ENCODE measurements at regions not wholly inside any gene's neighbourhood (a gene's known extent, or its start where the extent isn't known, plus 50 kb on each side); places are given as distances from the start of the nearest gene placed in this dataset.

DNA sequence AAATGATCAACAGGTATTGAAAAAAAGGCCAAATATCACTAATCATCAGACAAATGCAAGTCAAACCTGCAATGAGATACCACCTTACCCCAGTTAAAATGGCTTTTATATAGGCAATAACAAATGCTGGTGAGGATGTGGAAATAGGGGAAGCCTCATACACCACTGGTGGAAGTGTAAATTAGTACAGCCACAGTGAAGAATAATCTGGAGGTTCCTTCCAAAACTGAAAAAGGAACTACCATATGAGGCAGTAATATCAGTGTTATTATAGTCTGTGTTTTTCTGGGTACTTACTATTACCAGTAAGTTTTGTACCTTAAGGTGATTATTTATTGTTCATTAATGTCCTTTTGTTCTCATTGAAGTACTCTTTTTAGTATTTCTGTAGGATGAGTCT lies 201.3 kb downstream of the MRPL39 start:
- no peak overlapping the region for H3K4me3 ChIP-seq (ENCODE audit: low read depth, low read length)
- H3K79me2 ChIP-seq (ENCODE audit: control insufficient read depth, insufficient read depth, low read length, poor library complexity): no peaks in the 10 kb centered on the region
- no peak overlapping the region for H3K18ac ChIP-seq (ENCODE audit: low read length)
- H3K36me3 ChIP-seq (ENCODE audit: control insufficient read depth in 1 of 2, insufficient read depth in 2 of 2, low read length in 2 of 2): no peaks in the 10 kb centered on the region
- no peak overlapping the region for H2AFZ ChIP-seq (ENCODE audit: insufficient read depth, low read length, poor library complexity)
- no peak overlapping the region for H3K27ac ChIP-seq (ENCODE audit: low read depth, low read length)
- H3K9me3 ChIP-seq (ENCODE audit: insufficient read depth, low read depth, low read length): peaks cover 2% of the 10 kb centered on the region
- no peak overlapping the region for H3K4me2 ChIP-seq (ENCODE audit: low read length)
- no peak overlapping the region for H3K9ac ChIP-seq (ENCODE audit: low read length)
- no peak overlapping the region for H2AK5ac ChIP-seq (ENCODE audit: low read length)
- H2BK12ac ChIP-seq (ENCODE audit: low read length): no peak overlapping the region
- H4K8ac ChIP-seq (ENCODE audit: low read depth, low read length): no peak overlapping the region
- no peaks in the 10 kb centered on the region for H3K4me1 ChIP-seq (ENCODE audit: control insufficient read depth in 1 of 2, insufficient read depth in 2 of 2, low read length in 2 of 2)
- no peak overlapping the region for H3K14ac ChIP-seq (ENCODE audit: low read length)
- H2BK5ac ChIP-seq (ENCODE audit: low read depth, low read length, poor library complexity): no peak overlapping the region
- H3K4ac ChIP-seq (ENCODE audit: low read depth, low read length): no peak overlapping the region
- DNase-seq: no peak
- no peak overlapping the region for H4K91ac ChIP-seq (ENCODE audit: low read depth, low read length)
- no peak overlapping the region for H4K12ac ChIP-seq (ENCODE audit: low read depth, low read length)
- no peak overlapping the region for H2BK120ac ChIP-seq (ENCODE audit: insufficient read depth, low read length, poor library complexity)
- no peaks in the 10 kb centered on the region for H3K79me1 ChIP-seq (ENCODE audit: low read length)
- no peak overlapping the region for H3K23ac ChIP-seq (ENCODE audit: low read length)
- H3K27me3 ChIP-seq (ENCODE audit: insufficient read depth, low read length): no peaks in the 10 kb centered on the region

DNA sequence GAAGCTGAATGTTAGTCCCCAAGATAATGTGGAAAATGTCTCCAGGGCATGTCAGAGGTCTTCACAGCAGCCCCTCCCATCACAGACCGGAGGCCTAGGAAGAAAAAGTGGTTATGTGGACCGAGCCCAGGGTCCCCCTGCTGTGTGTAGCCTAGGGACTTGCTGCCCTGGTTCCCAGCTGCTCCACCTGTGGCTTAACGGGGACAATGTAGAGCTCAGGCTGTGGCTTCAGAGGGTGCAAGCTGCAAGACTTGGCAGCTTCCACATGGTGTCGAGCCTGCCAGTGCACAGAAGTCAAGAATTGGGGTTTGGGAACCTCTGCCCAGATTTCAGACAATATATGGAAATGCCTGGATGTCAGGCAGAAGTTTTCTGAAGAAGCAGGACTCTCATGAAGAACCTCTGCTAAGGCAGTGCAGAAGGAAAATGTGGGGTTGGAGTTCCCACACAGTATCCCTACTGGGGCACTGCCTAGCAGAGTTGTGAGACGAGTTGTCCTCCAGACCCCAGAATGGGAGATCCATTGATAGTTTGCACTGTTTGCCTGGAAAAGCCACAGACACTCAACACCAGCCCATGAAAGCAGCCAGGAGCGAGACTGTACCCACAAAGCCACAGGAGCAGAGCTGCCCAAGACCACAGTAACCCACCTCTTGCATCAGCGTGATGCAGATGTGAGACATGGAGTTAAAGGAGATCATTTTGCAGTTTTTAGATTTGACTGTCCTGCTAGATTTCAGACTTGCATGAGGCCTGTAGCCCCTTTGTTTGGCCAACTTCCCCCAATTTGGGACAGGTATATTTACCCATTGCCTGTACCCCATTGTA lies 204.9 kb downstream of the MRPL39 start:
- Histone ChIP-seq H4K8ac (ENCODE audit: low read depth, low read length) (no peak overlapping the region), H3K27ac (ENCODE audit: low read depth, low read length) (no peak overlapping the region), H2BK120ac (ENCODE audit: insufficient read depth, low read length, poor library complexity) (no peak overlapping the region), H3K4me2 (ENCODE audit: low read length) (no peak overlapping the region), H2AFZ (ENCODE audit: insufficient read depth, low read length, poor library complexity) (no peak overlapping the region), H3K9ac (ENCODE audit: low read length) (no peak overlapping the region), H3K14ac (ENCODE audit: low read length) (no peak overlapping the region), H3K4ac (ENCODE audit: low read depth, low read length) (no peak overlapping the region), H3K27me3 (ENCODE audit: insufficient read depth, low read length) (no peaks in the 10 kb centered on the region), H2BK5ac (ENCODE audit: low read depth, low read length, poor library complexity) (no peak overlapping the region), H2AK5ac (ENCODE audit: low read length) (no peak overlapping the region), H3K79me1 (ENCODE audit: low read length) (no peaks in the 10 kb centered on the region), H2BK12ac (ENCODE audit: low read length) (no peak overlapping the region), H4K91ac (ENCODE audit: low read depth, low read length) (no peak overlapping the region), H3K4me1 (ENCODE audit: control insufficient read depth in 1 of 2, insufficient read depth in 2 of 2, low read length in 2 of 2) (no peaks in the 10 kb centered on the region), H3K36me3 (ENCODE audit: control insufficient read depth in 1 of 2, insufficient read depth in 2 of 2, low read length in 2 of 2) (no peaks in the 10 kb centered on the region), H3K18ac (ENCODE audit: low read length) (no peak overlapping the region), H3K9me3 (ENCODE audit: insufficient read depth, low read depth, low read length) (peaks cover 2% of the 10 kb centered on the region), H3K79me2 (ENCODE audit: control insufficient read depth, insufficient read depth, low read length, poor library complexity) (no peaks in the 10 kb centered on the region), H4K12ac (ENCODE audit: low read depth, low read length) (no peak overlapping the region), H3K4me3 (ENCODE audit: low read depth, low read length) (no peak overlapping the region), H3K23ac (ENCODE audit: low read length) (no peak overlapping the region)
- no CpG with 5 or more reads among the region's 7 CpGs for WGBS (ENCODE audit: extremely low coverage, insufficient coverage, insufficient read length)
- DNase-seq: no peak

DNA sequence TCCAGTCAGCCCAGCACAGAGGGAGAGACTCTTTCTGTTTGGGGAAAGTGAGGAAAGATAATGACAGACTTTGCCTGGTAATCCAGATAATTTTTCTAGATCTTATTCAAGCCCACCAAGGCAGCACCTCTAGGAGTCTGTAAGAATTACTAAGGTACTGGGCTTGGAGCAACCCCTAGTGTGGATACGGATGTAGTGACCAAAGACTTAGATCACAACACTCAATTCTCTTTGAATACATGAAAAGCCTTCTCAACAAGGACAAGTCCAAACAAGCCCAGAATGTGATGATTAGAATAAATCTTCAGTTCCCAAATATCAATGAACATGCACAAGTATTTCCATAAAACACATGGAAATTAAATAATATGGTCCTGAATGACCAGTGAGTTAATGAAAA lies 206.9 kb downstream of the MRPL39 start:
- Histone ChIP-seq H3K4me2 (ENCODE audit: low read length) (no peak overlapping the region), H3K27ac (ENCODE audit: low read depth, low read length) (no peak overlapping the region), H4K91ac (ENCODE audit: low read depth, low read length) (no peak overlapping the region), H2BK5ac (ENCODE audit: low read depth, low read length, poor library complexity) (no peak overlapping the region), H3K27me3 (ENCODE audit: insufficient read depth, low read length) (no peaks in the 10 kb centered on the region), H3K79me1 (ENCODE audit: low read length) (no peaks in the 10 kb centered on the region), H4K12ac (ENCODE audit: low read depth, low read length) (no peak overlapping the region), H2BK12ac (ENCODE audit: low read length) (no peak overlapping the region), H3K36me3 (ENCODE audit: control insufficient read depth in 1 of 2, insufficient read depth in 2 of 2, low read length in 2 of 2) (no peaks in the 10 kb centered on the region), H4K8ac (ENCODE audit: low read depth, low read length) (no peak overlapping the region), H2AFZ (ENCODE audit: insufficient read depth, low read length, poor library complexity) (no peak overlapping the region), H3K79me2 (ENCODE audit: control insufficient read depth, insufficient read depth, low read length, poor library complexity) (no peaks in the 10 kb centered on the region), H2AK5ac (ENCODE audit: low read length) (no peak overlapping the region), H3K9me3 (ENCODE audit: insufficient read depth, low read depth, low read length) (peaks cover 2% of the 10 kb centered on the region), H3K14ac (ENCODE audit: low read length) (no peak overlapping the region), H3K4ac (ENCODE audit: low read depth, low read length) (no peak overlapping the region), H2BK120ac (ENCODE audit: insufficient read depth, low read length, poor library complexity) (no peak overlapping the region), H3K4me1 (ENCODE audit: control insufficient read depth in 1 of 2, insufficient read depth in 2 of 2, low read length in 2 of 2) (no peaks in the 10 kb centered on the region), H3K23ac (ENCODE audit: low read length) (no peak overlapping the region), H3K9ac (ENCODE audit: low read length) (no peak overlapping the region), H3K18ac (ENCODE audit: low read length) (no peak overlapping the region), H3K4me3 (ENCODE audit: low read depth, low read length) (no peak overlapping the region)
- DNase-seq: no peak
- no CpG with 5 or more reads among the region's 1 CpG for WGBS (ENCODE audit: extremely low coverage, insufficient coverage, insufficient read length)

DNA sequence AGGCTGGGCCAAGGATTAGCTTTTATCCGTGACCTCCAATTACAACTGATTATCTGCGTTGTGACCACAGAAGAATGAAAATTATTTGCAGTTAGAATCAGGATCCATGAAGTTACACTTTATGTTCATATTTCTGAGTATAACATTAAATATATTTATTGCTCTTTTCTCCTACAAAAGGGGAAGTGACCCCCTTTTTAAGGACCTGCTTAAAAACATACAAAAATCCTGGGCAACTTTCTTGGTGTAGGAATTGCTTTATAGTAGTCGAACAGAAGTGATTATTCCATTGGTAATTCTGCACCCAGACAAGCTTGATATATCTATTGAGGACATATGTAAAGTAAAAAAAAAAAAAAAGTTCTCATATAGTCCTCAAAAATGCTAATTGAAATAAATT lies 208.7 kb downstream of the MRPL39 start:
- H4K91ac ChIP-seq (ENCODE audit: low read depth, low read length): no peak overlapping the region

More for the DNA sequence above, 208.7 kb downstream of the MRPL39 start:
- H3K27me3 ChIP-seq (ENCODE audit: insufficient read depth, low read length): no peaks in the 10 kb centered on the region
- H3K23ac ChIP-seq (ENCODE audit: low read length): no peak overlapping the region
- no peak overlapping the region for H4K8ac ChIP-seq (ENCODE audit: low read depth, low read length)
- H3K9ac ChIP-seq (ENCODE audit: low read length): no peak overlapping the region
- H3K4me3 ChIP-seq (ENCODE audit: low read depth, low read length): no peak overlapping the region
- H3K79me2 ChIP-seq (ENCODE audit: control insufficient read depth, insufficient read depth, low read length, poor library complexity): no peaks in the 10 kb centered on the region
- no peak for DNase-seq
- H3K9me3 ChIP-seq (ENCODE audit: insufficient read depth, low read depth, low read length): peaks cover 2% of the 10 kb centered on the region
- no peak overlapping the region for H3K27ac ChIP-seq (ENCODE audit: low read depth, low read length)
- H3K4ac ChIP-seq (ENCODE audit: low read depth, low read length): no peak overlapping the region
- H3K36me3 ChIP-seq (ENCODE audit: control insufficient read depth in 1 of 2, insufficient read depth in 2 of 2, low read length in 2 of 2): no peaks in the 10 kb centered on the region
- H3K18ac ChIP-seq (ENCODE audit: low read length): no peak overlapping the region
- no peaks in the 10 kb centered on the region for H3K79me1 ChIP-seq (ENCODE audit: low read length)
- H4K12ac ChIP-seq (ENCODE audit: low read depth, low read length): no peak overlapping the region
- no peaks in the 10 kb centered on the region for H3K4me1 ChIP-seq (ENCODE audit: control insufficient read depth in 1 of 2, insufficient read depth in 2 of 2, low read length in 2 of 2)
- no peak overlapping the region for H2BK5ac ChIP-seq (ENCODE audit: low read depth, low read length, poor library complexity)
- no peak overlapping the region for H2AK5ac ChIP-seq (ENCODE audit: low read length)
- H2AFZ ChIP-seq (ENCODE audit: insufficient read depth, low read length, poor library complexity): no peak overlapping the region
- H2BK12ac ChIP-seq (ENCODE audit: low read length): no peak overlapping the region
- H2BK120ac ChIP-seq (ENCODE audit: insufficient read depth, low read length, poor library complexity): no peak overlapping the region
- no peak overlapping the region for H3K4me2 ChIP-seq (ENCODE audit: low read length)
- no CpG with 5 or more reads among the region's 3 CpGs for WGBS (ENCODE audit: extremely low coverage, insufficient coverage, insufficient read length)
- no peak overlapping the region for H3K14ac ChIP-seq (ENCODE audit: low read length)
